SK-N-SH treated with all-trans-retinoic acid at 6 μM for 48 hours (cell line): ENCODE measurements at regions not wholly inside any gene's neighbourhood (a gene's known extent, or its start where the extent isn't known, plus 50 kb on each side); places are given as distances from the start of the nearest gene placed in this dataset.

Source experiments
- BACH2 ChIP-seq: fragments of 250-450 bp; sonication (Bioruptor Pico); IDR thresholded peaks from 2 replicates; pipeline ENCODE4 v1.9.0; 2021; ENCODE audit warnings: mild to moderate bottlenecking, borderline replicate concordance
- GLIS3 ChIP-seq: fragments of 250-450 bp; sonication (Bioruptor Pico); IDR thresholded peaks from 2 replicates; pipeline ENCODE4 v1.5.0; 2020; ENCODE audit warnings: mild to moderate bottlenecking, moderate library complexity
- OSR1 ChIP-seq: fragments of 250-450 bp; sonication (Bioruptor Pico); IDR thresholded peaks from 2 replicates; pipeline ENCODE4 v1.8.0; 2022; ENCODE audit warnings: moderate library complexity, mild to moderate bottlenecking, inconsistent platforms
- PPARA ChIP-seq: fragments of 250-450 bp; sonication (Bioruptor Pico); IDR thresholded peaks from 2 replicates; pipeline ENCODE4 v1.5.0; 2020; ENCODE audit warnings: mild to moderate bottlenecking, borderline replicate concordance
- SNAI2 ChIP-seq: fragments of 250-450 bp; sonication (Bioruptor Pico); IDR thresholded peaks from 2 replicates; pipeline ENCODE4 v1.5.0; 2020; ENCODE audit warnings: mild to moderate bottlenecking, moderate library complexity
- TCF4 ChIP-seq: fragments of 250-450 bp; sonication (Bioruptor Pico); IDR thresholded peaks from 2 replicates; pipeline ENCODE4 v1.8.0; 2021; ENCODE audit warnings: mild to moderate bottlenecking, moderate library complexity, borderline replicate concordance
- TOX ChIP-seq: fragments of 250-450 bp; sonication (Bioruptor Pico); IDR thresholded peaks from 2 replicates; pipeline ENCODE4 v1.8.0; 2021; ENCODE audit warnings: mild to moderate bottlenecking, moderate library complexity, borderline replicate concordance
- ZFP3 ChIP-seq: fragments of 250-450 bp; sonication (Bioruptor Pico); IDR thresholded peaks from 2 replicates; pipeline ENCODE4 v1.5.0; 2020; ENCODE audit warnings: mild to moderate bottlenecking, moderate library complexity
- ZFP30 ChIP-seq: fragments of 450-650 bp; formaldehyde crosslinking; IDR thresholded peaks from 2 replicates; pipeline ENCODE4 v1.5.0; 2022; ENCODE audit warnings: mild to moderate bottlenecking, moderate library complexity
- ZNF565 ChIP-seq: fragments of 450-650 bp; formaldehyde crosslinking; conservative IDR thresholded peaks from 2 replicates; pipeline ENCODE4 v1.5.0; 2020; ENCODE audit warnings: low read depth, mild to moderate bottlenecking, moderate library complexity
- ZNF8 ChIP-seq: fragments of 450-650 bp; formaldehyde crosslinking; IDR thresholded peaks from 2 replicates; pipeline ENCODE4 v1.5.0; 2020; ENCODE audit warnings: mild to moderate bottlenecking, moderate library complexity
- TF ChIP-seq, protein P1 (sequence below): fragments of 250-450 bp; sonication (Bioruptor Pico); IDR thresholded peaks from 2 replicates; pipeline ENCODE4 v1.5.0; 2020; ENCODE audit warnings: mild to moderate bottlenecking, moderate library complexity
- TF ChIP-seq, protein P2 (sequence below): fragments of 250-450 bp; sonication (Bioruptor Pico); IDR thresholded peaks from 2 replicates; pipeline ENCODE4 v1.8.0; 2020; ENCODE audit warnings: mild to moderate bottlenecking, moderate library complexity, borderline replicate concordance

DNA sequence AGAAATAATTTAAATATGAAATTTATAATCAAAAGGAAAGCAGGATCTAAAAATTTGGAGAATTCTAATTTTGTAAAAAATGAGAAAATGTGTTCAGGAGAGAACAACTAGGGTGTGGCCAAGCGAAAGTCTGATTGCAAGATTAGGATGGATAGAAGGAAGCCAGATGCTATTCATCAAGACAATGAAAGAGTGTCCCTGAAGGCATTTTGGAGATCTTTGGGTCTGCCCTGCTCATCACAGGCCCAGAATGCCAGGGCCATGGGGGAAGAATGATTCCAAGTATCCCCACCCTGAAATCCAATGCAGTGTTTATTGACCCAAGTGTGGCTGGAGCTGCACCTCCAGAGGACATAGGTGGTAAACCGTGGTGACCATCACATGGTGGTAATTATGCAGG, 724.0 kb upstream of the FZD8 start:
- TF ChIP-seq GLIS3 (CRISPR knock-in tag) (no peak), TCF4 (CRISPR knock-in tag) (no peak), ZFP3 (CRISPR knock-in tag) (no peak), ZNF565 (CRISPR knock-in tag) (no peak), OSR1 (no peak), ZFP30 (no peak), PPARA (CRISPR knock-in tag) (no peak), SNAI2 (CRISPR knock-in tag) (no peak), ZNF8 (CRISPR knock-in tag) (no peak), TOX (CRISPR knock-in tag) (no peak), BACH2 (CRISPR knock-in tag) (no peak)
- TF ChIP-seq, protein P1, sequence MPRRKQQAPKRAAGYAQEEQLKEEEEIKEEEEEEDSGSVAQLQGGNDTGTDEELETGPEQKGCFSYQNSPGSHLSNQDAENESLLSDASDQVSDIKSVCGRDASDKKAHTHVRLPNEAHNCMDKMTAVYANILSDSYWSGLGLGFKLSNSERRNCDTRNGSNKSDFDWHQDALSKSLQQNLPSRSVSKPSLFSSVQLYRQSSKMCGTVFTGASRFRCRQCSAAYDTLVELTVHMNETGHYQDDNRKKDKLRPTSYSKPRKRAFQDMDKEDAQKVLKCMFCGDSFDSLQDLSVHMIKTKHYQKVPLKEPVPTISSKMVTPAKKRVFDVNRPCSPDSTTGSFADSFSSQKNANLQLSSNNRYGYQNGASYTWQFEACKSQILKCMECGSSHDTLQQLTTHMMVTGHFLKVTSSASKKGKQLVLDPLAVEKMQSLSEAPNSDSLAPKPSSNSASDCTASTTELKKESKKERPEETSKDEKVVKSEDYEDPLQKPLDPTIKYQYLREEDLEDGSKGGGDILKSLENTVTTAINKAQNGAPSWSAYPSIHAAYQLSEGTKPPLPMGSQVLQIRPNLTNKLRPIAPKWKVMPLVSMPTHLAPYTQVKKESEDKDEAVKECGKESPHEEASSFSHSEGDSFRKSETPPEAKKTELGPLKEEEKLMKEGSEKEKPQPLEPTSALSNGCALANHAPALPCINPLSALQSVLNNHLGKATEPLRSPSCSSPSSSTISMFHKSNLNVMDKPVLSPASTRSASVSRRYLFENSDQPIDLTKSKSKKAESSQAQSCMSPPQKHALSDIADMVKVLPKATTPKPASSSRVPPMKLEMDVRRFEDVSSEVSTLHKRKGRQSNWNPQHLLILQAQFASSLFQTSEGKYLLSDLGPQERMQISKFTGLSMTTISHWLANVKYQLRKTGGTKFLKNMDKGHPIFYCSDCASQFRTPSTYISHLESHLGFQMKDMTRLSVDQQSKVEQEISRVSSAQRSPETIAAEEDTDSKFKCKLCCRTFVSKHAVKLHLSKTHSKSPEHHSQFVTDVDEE (CRISPR knock-in tag) = no peak
- TF ChIP-seq, protein P2, sequence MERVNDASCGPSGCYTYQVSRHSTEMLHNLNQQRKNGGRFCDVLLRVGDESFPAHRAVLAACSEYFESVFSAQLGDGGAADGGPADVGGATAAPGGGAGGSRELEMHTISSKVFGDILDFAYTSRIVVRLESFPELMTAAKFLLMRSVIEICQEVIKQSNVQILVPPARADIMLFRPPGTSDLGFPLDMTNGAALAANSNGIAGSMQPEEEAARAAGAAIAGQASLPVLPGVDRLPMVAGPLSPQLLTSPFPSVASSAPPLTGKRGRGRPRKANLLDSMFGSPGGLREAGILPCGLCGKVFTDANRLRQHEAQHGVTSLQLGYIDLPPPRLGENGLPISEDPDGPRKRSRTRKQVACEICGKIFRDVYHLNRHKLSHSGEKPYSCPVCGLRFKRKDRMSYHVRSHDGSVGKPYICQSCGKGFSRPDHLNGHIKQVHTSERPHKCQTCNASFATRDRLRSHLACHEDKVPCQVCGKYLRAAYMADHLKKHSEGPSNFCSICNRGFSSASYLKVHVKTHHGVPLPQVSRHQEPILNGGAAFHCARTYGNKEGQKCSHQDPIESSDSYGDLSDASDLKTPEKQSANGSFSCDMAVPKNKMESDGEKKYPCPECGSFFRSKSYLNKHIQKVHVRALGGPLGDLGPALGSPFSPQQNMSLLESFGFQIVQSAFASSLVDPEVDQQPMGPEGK (CRISPR knock-in tag) = no peak
